A673 (cell line): ENCODE measurements at regions not wholly inside any gene's neighbourhood (a gene's known extent, or its start where the extent isn't known, plus 50 kb on each side); places are given as distances from the start of the nearest gene placed in this dataset.
"Not testable (repeated sequence)": the region's sequence is repeated elsewhere in the genome, so short reads cannot be mapped to it uniquely, and the experiment has no call there.

Experiments
- BruUV-seq: library from RNA; stranded (reverse); fragments of 400-500 nt; replicated peaks from 2 replicates; lab custom pipeline; 2021; lab: Mats Ljungman, UMichigan
- CTCF ChIA-PET: fragments of 300-600 bp; sonication (Branson Sonifier 250); formaldehyde crosslinking; loops from one replicate; lab custom pipeline; 2022; ENCODE audit warnings: antibody characterized with exemption; lab: Charles Lee
- POLR2A ChIA-PET: fragments of 300-600 bp; sonication (Branson Sonifier 250); formaldehyde crosslinking; loops from one replicate; lab custom pipeline; 2022; ENCODE audit warnings: antibody characterized with exemption; ENCODE audit not compliant: low non-redundant PET; lab: Charles Lee
- DNase-seq: peaks from one replicate; pipeline ENCODE4 v3.0.0-alpha.2; 2015; ENCODE audit warnings: low spot score
- H3K27ac ChIP-seq: fragments of 200-600 bp; sonication (generic); 2 replicates; pipeline ENCODE4 v1.5.1; 2016; ENCODE audit warnings: mixed run types, low read depth, mild to moderate bottlenecking, mixed read lengths, antibody characterized with exemption, low read length; ENCODE audit not compliant: poor library complexity, severe bottlenecking
- H3K27me3 ChIP-seq: fragments of 200-600 bp; sonication (generic); replicated peaks from 2 replicates; pipeline ENCODE4 v1.6.1; 2017; ENCODE audit warnings: mixed run types, low read depth, mild to moderate bottlenecking, mixed read lengths, antibody characterized with exemption, low read length; ENCODE audit not compliant: insufficient read depth, poor library complexity
- H3K36me3 ChIP-seq: fragments of 200-600 bp; sonication (generic); 2 replicates; pipeline ENCODE4 v1.6.1; 2016; ENCODE audit warnings: mixed run types, mild to moderate bottlenecking, mixed read lengths, antibody characterized with exemption, low read length; ENCODE audit not compliant: insufficient read depth, poor library complexity, severe bottlenecking
- H3K4me1 ChIP-seq: fragments of 200-600 bp; sonication (generic); 2 replicates; pipeline ENCODE4 v1.6.1; 2017; ENCODE audit warnings: mixed run types, mild to moderate bottlenecking, mixed read lengths, antibody characterized with exemption, low read length; ENCODE audit not compliant: insufficient read depth, poor library complexity, severe bottlenecking
- H3K4me3 ChIP-seq: fragments of 200-600 bp; sonication (generic); 2 replicates; pipeline ENCODE4 v1.5.1; 2016; ENCODE audit warnings: low read depth, mixed run types, mild to moderate bottlenecking, mixed read lengths, low read length; ENCODE audit not compliant: poor library complexity, severe bottlenecking
- H3K9me3 ChIP-seq: fragments of 200-600 bp; sonication (generic); 2 replicates; pipeline ENCODE4 v1.6.1; 2016; ENCODE audit warnings: mixed run types, low read depth, mild to moderate bottlenecking, mixed read lengths, antibody characterized with exemption, low read length; ENCODE audit not compliant: poor library complexity, severe bottlenecking
- EZH2 ChIP-seq: fragments of 200-600 bp; sonication (generic); IDR thresholded peaks from 2 replicates; pipeline ENCODE4 v1.6.1; 2017; ENCODE audit warnings: borderline replicate concordance, low read depth, mild to moderate bottlenecking, mixed read lengths, antibody characterized with exemption, low read length; ENCODE audit not compliant: poor library complexity, severe bottlenecking
- intact Hi-C: fragments of 100-400 bp; cut with micrococcal nuclease; formaldehyde crosslinking; loops from one replicate; pipeline ENCODE4 v1.10.0; 2022; ENCODE audit not compliant: unreplicated experiment
- TF ChIP-seq, protein P1 (sequence below): fragments of 300-800, 200-600 bp; sonication (generic); conservative IDR thresholded peaks from 2 replicates; pipeline ENCODE4 v1.5.1; 2017; ENCODE audit warnings: low read depth, mild to moderate bottlenecking, antibody characterized with exemption, low read length, moderate library complexity, mixed read lengths

DNA sequence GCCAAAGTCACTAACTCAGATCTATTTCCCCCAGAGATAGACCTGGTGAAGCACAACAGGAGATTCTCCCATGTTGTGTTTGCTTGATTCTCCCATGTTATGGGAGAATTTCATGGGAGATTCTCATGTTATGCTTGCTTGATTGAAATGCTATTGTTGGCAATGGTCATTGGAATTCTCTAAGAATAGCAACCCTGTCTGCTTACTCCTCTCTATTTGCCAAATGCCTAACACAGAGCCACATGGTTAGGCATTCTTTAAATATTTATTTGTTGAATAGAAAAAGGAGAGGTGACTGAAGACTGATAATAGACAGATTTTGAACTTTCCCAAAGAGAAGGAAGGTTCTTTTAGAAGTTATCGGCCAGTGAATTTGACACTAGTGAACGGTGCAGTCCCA is 111.5 kb upstream of the MPHOSPH6 start:
- no peaks in the 10 kb centered on the region for H3K4me1 ChIP-seq
- no peak overlapping the region for H3K4me3 ChIP-seq
- POLR2A ChIA-PET, result no interaction called here
- CTCF ChIA-PET, result no interaction called here
- H3K9me3 ChIP-seq, result no peaks in the 10 kb centered on the region
- no peaks in the 10 kb centered on the region for H3K27me3 ChIP-seq
- TF ChIP-seq, protein P1, sequence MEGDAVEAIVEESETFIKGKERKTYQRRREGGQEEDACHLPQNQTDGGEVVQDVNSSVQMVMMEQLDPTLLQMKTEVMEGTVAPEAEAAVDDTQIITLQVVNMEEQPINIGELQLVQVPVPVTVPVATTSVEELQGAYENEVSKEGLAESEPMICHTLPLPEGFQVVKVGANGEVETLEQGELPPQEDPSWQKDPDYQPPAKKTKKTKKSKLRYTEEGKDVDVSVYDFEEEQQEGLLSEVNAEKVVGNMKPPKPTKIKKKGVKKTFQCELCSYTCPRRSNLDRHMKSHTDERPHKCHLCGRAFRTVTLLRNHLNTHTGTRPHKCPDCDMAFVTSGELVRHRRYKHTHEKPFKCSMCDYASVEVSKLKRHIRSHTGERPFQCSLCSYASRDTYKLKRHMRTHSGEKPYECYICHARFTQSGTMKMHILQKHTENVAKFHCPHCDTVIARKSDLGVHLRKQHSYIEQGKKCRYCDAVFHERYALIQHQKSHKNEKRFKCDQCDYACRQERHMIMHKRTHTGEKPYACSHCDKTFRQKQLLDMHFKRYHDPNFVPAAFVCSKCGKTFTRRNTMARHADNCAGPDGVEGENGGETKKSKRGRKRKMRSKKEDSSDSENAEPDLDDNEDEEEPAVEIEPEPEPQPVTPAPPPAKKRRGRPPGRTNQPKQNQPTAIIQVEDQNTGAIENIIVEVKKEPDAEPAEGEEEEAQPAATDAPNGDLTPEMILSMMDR, result no peak
- TF ChIP-seq EZH2, result no peak
- no peaks in the 10 kb centered on the region for H3K36me3 ChIP-seq
- intact Hi-C loops, result no loop called here
- BruUV-seq, result no TSS peak
- no peak overlapping the region for H3K27ac ChIP-seq
- no peak for DNase-seq

GRCh38 chr16:82280867-82281266 is 110.8 kb upstream of the MPHOSPH6 start:
- H3K9me3 ChIP-seq, result no peaks in the 10 kb centered on the region
- no peaks in the 10 kb centered on the region for H3K4me1 ChIP-seq
- ChIA-PET CTCF (no interaction called here), POLR2A (no interaction called here)
- no peak for DNase-seq
- H3K27me3 ChIP-seq, result no peaks in the 10 kb centered on the region
- BruUV-seq, result no TSS peak
- H3K36me3 ChIP-seq, result no peaks in the 10 kb centered on the region
- intact Hi-C loops, result no loop called here
- no peak overlapping the region for H3K4me3 ChIP-seq
- H3K27ac ChIP-seq, result no peak overlapping the region
- no peak for TF ChIP-seq EZH2
- TF ChIP-seq, protein P1, result no peak

DNA sequence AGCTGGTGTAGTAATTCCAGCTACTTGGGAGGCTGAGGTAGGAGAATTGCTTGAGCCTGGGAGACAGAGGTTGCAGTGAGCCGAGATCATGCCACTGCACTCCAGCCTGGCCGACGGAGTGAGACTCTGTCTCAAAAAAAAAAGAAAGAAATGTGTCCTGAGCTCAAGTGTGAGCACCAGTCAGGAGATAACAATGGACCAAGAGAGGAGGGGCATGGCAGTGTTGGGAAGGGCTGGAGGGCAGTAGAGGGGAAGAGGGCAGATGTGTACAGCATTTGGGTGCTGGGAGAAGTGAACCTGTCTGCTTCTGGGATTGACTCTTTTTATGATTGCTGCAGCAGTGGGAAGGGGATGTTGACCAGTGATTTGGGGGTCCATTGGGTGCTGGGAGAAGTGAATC is 105.3 kb upstream of the MPHOSPH6 start:
- POLR2A ChIA-PET, DNase-seq, H3K27me3 ChIP-seq, H3K36me3 ChIP-seq, CTCF ChIA-PET, BruUV-seq, H3K4me1 ChIP-seq, H3K4me3 ChIP-seq, intact Hi-C loops, H3K9me3 ChIP-seq, H3K27ac ChIP-seq: not testable (repeated sequence)

- BruUV-seq, result no TSS peak
- H3K9me3 ChIP-seq, result no peaks in the 10 kb centered on the region
- DNase-seq, result no peak
- no peaks in the 10 kb centered on the region for H3K27me3 ChIP-seq
- no peak overlapping the region for H3K27ac ChIP-seq
- POLR2A ChIA-PET, result no interaction called here
- CTCF ChIA-PET, result interaction anchor here (1.4 kb wide), 1 partner anchor 8 kb away, joined by 3 read pairs; no protein-coding TSS in a partner anchor
- no peak overlapping the region for H3K4me3 ChIP-seq
- H3K4me1 ChIP-seq, result no peaks in the 10 kb centered on the region
- intact Hi-C loops, result no loop called here
- TF ChIP-seq, protein P1, result no peak
- no peak for TF ChIP-seq EZH2
- H3K36me3 ChIP-seq, result no peaks in the 10 kb centered on the region
These were observed 101.6 kb upstream of the MPHOSPH6 start for GRCh38 chr16:82271636-82272035.

DNA sequence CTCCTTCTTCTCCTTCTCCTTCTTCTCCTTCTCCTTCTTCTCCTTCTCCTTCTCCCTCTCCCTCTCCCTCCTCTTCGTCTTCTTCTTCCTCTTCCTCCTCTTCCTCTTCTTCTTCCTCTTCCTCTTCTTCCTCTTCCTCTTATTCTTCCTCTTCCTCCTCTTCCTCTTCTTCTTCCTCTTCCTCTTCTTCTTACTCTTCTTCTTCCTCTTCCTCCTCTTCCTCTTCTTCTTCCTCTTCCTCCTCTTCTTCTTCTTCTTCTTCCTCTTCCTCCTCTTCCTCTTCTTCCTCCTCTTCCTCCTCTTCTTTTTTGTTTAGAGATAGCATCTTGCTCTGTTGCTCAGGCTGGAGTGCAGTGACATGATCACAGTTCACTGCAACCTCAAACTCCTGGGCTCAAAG is 97.7 kb upstream of the MPHOSPH6 start:
- POLR2A ChIA-PET, BruUV-seq, H3K36me3 ChIP-seq, H3K27ac ChIP-seq, H3K9me3 ChIP-seq, H3K4me1 ChIP-seq, DNase-seq, H3K4me3 ChIP-seq, H3K27me3 ChIP-seq, CTCF ChIA-PET: not testable (repeated sequence)
- intact Hi-C loops, result loop anchor here (10.0 kb wide), 1 partner anchor 947 kb away; no protein-coding TSS in a partner anchor
